Sigmoid colon (tissue), 4 donors: ENCODE measurements at regions not wholly inside any gene's neighbourhood (a gene's known extent, or its start where the extent isn't known, plus 50 kb on each side); places are given as distances from the start of the nearest gene placed in this dataset.

Experiments used
- EP300 ChIP-seq, 4 donors: sonication (generic); formaldehyde crosslinking; IDR thresholded peaks; one replicate each; pipeline ENCODE4 v1.6.1; 2017; ENCODE audit warnings: antibody characterized with exemption in 4 of 4
- TF ChIP-seq, protein P1 (sequence below), 4 experiments: fragments of 450-650 bp in 3 of 4; fragments of 200-600 bp in 1 of 4; IDR thresholded peaks; one replicate each; pipeline ENCODE4 v1.5.1; 2016 to 2019; ENCODE audit warnings: antibody characterized with exemption in 4 of 4, mild to moderate bottlenecking in 3 of 4, moderate library complexity in 2 of 4

DNA sequence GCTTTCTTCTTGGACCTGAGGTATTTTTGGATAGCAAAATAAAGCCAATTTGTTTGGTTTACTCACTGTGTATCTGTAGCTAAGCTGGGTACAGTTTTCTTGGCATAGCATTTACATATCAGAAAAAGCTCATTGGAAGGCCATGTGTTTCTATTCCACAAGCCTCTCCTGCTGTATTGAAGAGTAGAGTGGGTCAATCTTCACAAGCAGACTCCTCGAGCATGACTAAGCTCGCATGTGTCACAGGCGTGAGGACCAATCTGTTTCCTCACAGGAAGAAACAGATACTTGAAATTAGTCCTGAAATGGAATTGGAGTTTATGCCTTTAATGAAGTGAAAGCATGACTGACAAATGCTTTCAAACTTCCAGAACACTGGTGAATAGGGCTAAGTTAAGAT lies 1279.0 kb upstream of the MAP3K7 start:
- TF ChIP-seq EP300 (IDR thresholded peaks at IDR 0.05) = no peak
- TF ChIP-seq, protein P1, sequence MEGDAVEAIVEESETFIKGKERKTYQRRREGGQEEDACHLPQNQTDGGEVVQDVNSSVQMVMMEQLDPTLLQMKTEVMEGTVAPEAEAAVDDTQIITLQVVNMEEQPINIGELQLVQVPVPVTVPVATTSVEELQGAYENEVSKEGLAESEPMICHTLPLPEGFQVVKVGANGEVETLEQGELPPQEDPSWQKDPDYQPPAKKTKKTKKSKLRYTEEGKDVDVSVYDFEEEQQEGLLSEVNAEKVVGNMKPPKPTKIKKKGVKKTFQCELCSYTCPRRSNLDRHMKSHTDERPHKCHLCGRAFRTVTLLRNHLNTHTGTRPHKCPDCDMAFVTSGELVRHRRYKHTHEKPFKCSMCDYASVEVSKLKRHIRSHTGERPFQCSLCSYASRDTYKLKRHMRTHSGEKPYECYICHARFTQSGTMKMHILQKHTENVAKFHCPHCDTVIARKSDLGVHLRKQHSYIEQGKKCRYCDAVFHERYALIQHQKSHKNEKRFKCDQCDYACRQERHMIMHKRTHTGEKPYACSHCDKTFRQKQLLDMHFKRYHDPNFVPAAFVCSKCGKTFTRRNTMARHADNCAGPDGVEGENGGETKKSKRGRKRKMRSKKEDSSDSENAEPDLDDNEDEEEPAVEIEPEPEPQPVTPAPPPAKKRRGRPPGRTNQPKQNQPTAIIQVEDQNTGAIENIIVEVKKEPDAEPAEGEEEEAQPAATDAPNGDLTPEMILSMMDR (IDR thresholded peaks at IDR 0.05) = no peak
